ENCODE measurements at regions not wholly inside any gene's neighbourhood (a gene's known extent, or its start where the extent isn't known, plus 50 kb on each side); places are given as distances from the start of the nearest gene placed in this dataset.

GRCh38 chr7:127486654-127487053 lies 94.1 kb upstream of the ZNF800 start:
- H3K27ac ChIP-seq = no peak overlapping the region

GRCh38 chr7:127485482-127485881 lies 93.0 kb upstream of the ZNF800 start:
- TF ChIP-seq EP300 (IDR thresholded peaks at IDR 0.05) (no peak), POLR2AphosphoS5 (IDR thresholded peaks at IDR 0.05) (no peak), CTCF (IDR thresholded peaks at IDR 0.05) (no peak), POLR2A (IDR thresholded peaks at IDR 0.05) (no peak)
- Histone ChIP-seq H3K4me1 (no peaks in the 10 kb centered on the region), H3K9me3 (no peaks in the 10 kb centered on the region), H3K27me3 (no peaks in the 10 kb centered on the region), H3K27ac (no peak overlapping the region), H3K36me3 (no peaks in the 10 kb centered on the region), H3K4me3 (no peak overlapping the region)
- DNase-seq = no peak
- intact Hi-C loops (cut with DNase I) = no loop called here

More at GRCh38 chr7:127486654-127487053, 94.1 kb upstream of the ZNF800 start:
- TF ChIP-seq EP300 (IDR thresholded peaks at IDR 0.05) = no peak
- intact Hi-C loops (cut with DNase I) = no loop called here
- Histone ChIP-seq H3K9me3 (no peaks in the 10 kb centered on the region), H3K36me3 (no peaks in the 10 kb centered on the region), H3K4me1 (no peaks in the 10 kb centered on the region), H3K27me3 (no peaks in the 10 kb centered on the region), H3K4me3 (no peak overlapping the region)
- no peak for DNase-seq
- 57 to 67% methylated on average over 3 of the region's 3 CpGs for WGBS, 2 donors

GRCh38 chr7:127484954-127485353 lies 92.4 kb upstream of the ZNF800 start:
- no peak for TF ChIP-seq EP300 (IDR thresholded peaks at IDR 0.05)
- TF ChIP-seq POLR2AphosphoS5 (IDR thresholded peaks at IDR 0.05) = no peak
- no peak for TF ChIP-seq CTCF (IDR thresholded peaks at IDR 0.05)
- TF ChIP-seq POLR2A (IDR thresholded peaks at IDR 0.05) = no peak
- intact Hi-C loops (cut with DNase I) = no loop called here

GRCh38 chr7:127478461-127478860 lies 86.0 kb upstream of the ZNF800 start:
- Histone ChIP-seq H3K27ac (no peak overlapping the region), H3K4me1 (no peaks in the 10 kb centered on the region), H3K27me3 (no peaks in the 10 kb centered on the region), H3K36me3 (no peaks in the 10 kb centered on the region), H3K9me3 (no peaks in the 10 kb centered on the region), H3K4me3 (no peak overlapping the region)
- WGBS, 2 donors = 83 to 85% methylated on average over 2 of the region's 2 CpGs
- no peak for DNase-seq
- intact Hi-C loops (cut with DNase I) = no loop called here
- no peak for TF ChIP-seq POLR2A (IDR thresholded peaks at IDR 0.05)
- TF ChIP-seq EP300 (IDR thresholded peaks at IDR 0.05) = no peak
- TF ChIP-seq CTCF (IDR thresholded peaks at IDR 0.05) = no peak
- no peak for TF ChIP-seq POLR2AphosphoS5 (IDR thresholded peaks at IDR 0.05)

More at GRCh38 chr7:127484954-127485353, 92.4 kb upstream of the ZNF800 start:
- H3K4me1 ChIP-seq = no peaks in the 10 kb centered on the region
- no peak overlapping the region for H3K27ac ChIP-seq
- no peaks in the 10 kb centered on the region for H3K9me3 ChIP-seq
- H3K4me3 ChIP-seq = no peak overlapping the region
- WGBS, 2 donors = 54 to 74% methylated on average over 6 of the region's 6 CpGs
- no peaks in the 10 kb centered on the region for H3K27me3 ChIP-seq
- no peaks in the 10 kb centered on the region for H3K36me3 ChIP-seq
- no peak for DNase-seq

- Histone ChIP-seq H3K9me3 (no peaks in the 10 kb centered on the region), H3K4me3 (no peak overlapping the region), H3K4me1 (no peaks in the 10 kb centered on the region), H3K27ac (no peak overlapping the region), H3K27me3 (no peaks in the 10 kb centered on the region), H3K36me3 (no peaks in the 10 kb centered on the region)
- no peak for DNase-seq
- TF ChIP-seq EP300 (IDR thresholded peaks at IDR 0.05) (no peak), CTCF (IDR thresholded peaks at IDR 0.05) (no peak), POLR2AphosphoS5 (IDR thresholded peaks at IDR 0.05) (no peak), POLR2A (IDR thresholded peaks at IDR 0.05) (no peak)
- intact Hi-C loops (cut with DNase I) = no loop called here
- WGBS, 2 donors = 16 to 20% methylated on average over 1 of the region's 1 CpG
Observed at GRCh38 chr7:127478024-127478355, 85.5 kb upstream of the ZNF800 start.

All from sigmoid colon (tissue), 6 donors.